ENCODE measurements at regions not wholly inside any gene's neighbourhood (a gene's known extent, or its start where the extent isn't known, plus 50 kb on each side); places are given as distances from the start of the nearest gene placed in this dataset.
"Not testable (repeated sequence)": the region's sequence is repeated elsewhere in the genome, so short reads cannot be mapped to it uniquely, and the experiment has no call there.

GRCh38 chr13:109264603-109265437 is 521.6 kb downstream of the IRS2 start:
- H3K9me3 ChIP-seq (ENCODE audit: control insufficient read depth in 1 of 2, insufficient read depth in 1 of 2, low read depth in 1 of 2, low read length in 2 of 2); RAD21 ChIA-PET (ENCODE audit: low non-redundant PET in 1 of 2, low total read pairs in 2 of 2, uncharacterized antibody in 2 of 2, unreplicated experiment in 2 of 2); H3K27me3 ChIP-seq (ENCODE audit: insufficient read depth, low read length); DNase-seq (ENCODE audit: low read depth, low spot score); H3K9me2 ChIP-seq (ENCODE audit: insufficient read depth); H2AFZ ChIP-seq (ENCODE audit: low read depth, low read length, poor library complexity, severe bottlenecking); intact Hi-C loops (cut with micrococcal nuclease); H4K20me1 ChIP-seq (ENCODE audit: insufficient read depth); H3K36me3 ChIP-seq (ENCODE audit: control insufficient read depth in 1 of 2, insufficient read depth in 2 of 2, low read length in 2 of 2); CTCF ChIA-PET: not testable (repeated sequence)
- Histone ChIP-seq H3K4me3 (replicated peaks in 1 of 2; ENCODE audit: low read depth in 1 of 2, low read length in 2 of 2) (peak overlapping the region; percentile 60 to 63), H3K4me2 (ENCODE audit: low read length) (peak overlapping the region; percentile 77), H3K9ac (ENCODE audit: low read length) (peak overlapping the region; percentile 82), H3K4me1 (ENCODE audit: control insufficient read depth in 1 of 2, insufficient read depth in 2 of 2, low read length in 2 of 2) (peaks cover 20 to 52% of the 10 kb centered on the region in 2 experiments), H3K79me2 (ENCODE audit: insufficient read depth, low read length) (peaks cover 42% of the 10 kb centered on the region), H3K27ac (ENCODE audit: low read depth, low read length) (peak overlapping the region; percentile 85)
- TF ChIP-seq YY1 (IDR thresholded peaks at IDR 0.05; ENCODE audit: extremely low read depth, insufficient replicate concordance, low read depth, low read length): peak; percentile 3
- TF ChIP-seq POLR2AphosphoS5 (IDR thresholded peaks at IDR 0.05; ENCODE audit: low read depth, low read length): peak; percentile 59
- POLR2A ChIA-PET: interaction anchor here (1.1 to 1.5 kb wide), 3 partner anchors 8 to 22 kb away, joined by 3 to 4 read pairs (median 4); no protein-coding TSS in a partner anchor
- BruUV-seq (replicated peaks): TSS peak; percentile 79
- ATAC-seq: peak; percentile 88

GRCh38 chr13:109257761-109258157 is 528.6 kb downstream of the IRS2 start:
- H3K27ac ChIP-seq (ENCODE audit: low read depth, low read length): peak overlapping the region; percentile 59; the same call in 1 of the 2 replicates
- BruUV-seq (replicated peaks); H4K20me1 ChIP-seq (ENCODE audit: insufficient read depth); H3K9ac ChIP-seq (ENCODE audit: low read length); POLR2A ChIA-PET; DNase-seq (ENCODE audit: low read depth, low spot score); H3K36me3 ChIP-seq (ENCODE audit: control insufficient read depth in 1 of 2, insufficient read depth in 2 of 2, low read length in 2 of 2); ATAC-seq; H3K9me3 ChIP-seq (ENCODE audit: control insufficient read depth in 1 of 2, insufficient read depth in 1 of 2, low read depth in 1 of 2, low read length in 2 of 2); H3K27me3 ChIP-seq (ENCODE audit: insufficient read depth, low read length); H3K9me2 ChIP-seq (ENCODE audit: insufficient read depth); H3K4me2 ChIP-seq (ENCODE audit: low read length); RAD21 ChIA-PET (ENCODE audit: low non-redundant PET in 1 of 2, low total read pairs in 2 of 2, uncharacterized antibody in 2 of 2, unreplicated experiment in 2 of 2); H2AFZ ChIP-seq (ENCODE audit: low read depth, low read length, poor library complexity, severe bottlenecking); H3K4me3 ChIP-seq (replicated peaks in 1 of 2; ENCODE audit: low read depth in 1 of 2, low read length in 2 of 2): not testable (repeated sequence)
- CTCF ChIA-PET: interaction anchor here (1.5 kb wide), 1 partner anchor 15 kb away, joined by 3 read pairs; no protein-coding TSS in a partner anchor
- peaks cover 32% of the 10 kb centered on the region; the same call in 1 of the 2 replicates for H3K79me2 ChIP-seq (ENCODE audit: insufficient read depth, low read length)
- peaks cover 32 to 91% of the 10 kb centered on the region in 2 experiments for H3K4me1 ChIP-seq (ENCODE audit: control insufficient read depth in 1 of 2, insufficient read depth in 2 of 2, low read length in 2 of 2)
- intact Hi-C loops (cut with micrococcal nuclease): loop anchor here (5.0 kb wide), 1 partner anchor 110 kb away; no protein-coding TSS in a partner anchor

Measured in HCT116 (cell line).